Transverse colon (tissue), 4 donors: ENCODE measurements at regions not wholly inside any gene's neighbourhood (a gene's known extent, or its start where the extent isn't known, plus 50 kb on each side); places are given as distances from the start of the nearest gene placed in this dataset.

Experiments used
- CTCF ChIP-seq, 5 experiments: fragments of 200-600 bp in 3 of 5; fragments of 450-650 bp in 2 of 5; sonication (generic) in 3 of 5; IDR thresholded peaks; 1 replicate in 2 of 5; 2 replicates in 3 of 5; pipeline ENCODE4 v1.5.1; 2016 to 2017; ENCODE audit warnings: antibody characterized with exemption in 5 of 5, inconsistent platforms in 3 of 5, mild to moderate bottlenecking in 2 of 5, moderate library complexity in 1 of 5
- POLR2AphosphoS5 ChIP-seq, 3 donors: sonication (generic); formaldehyde crosslinking; IDR thresholded peaks; one replicate each; pipeline ENCODE4 v1.6.1; 2016; ENCODE audit warnings: antibody characterized with exemption in 3 of 3

DNA sequence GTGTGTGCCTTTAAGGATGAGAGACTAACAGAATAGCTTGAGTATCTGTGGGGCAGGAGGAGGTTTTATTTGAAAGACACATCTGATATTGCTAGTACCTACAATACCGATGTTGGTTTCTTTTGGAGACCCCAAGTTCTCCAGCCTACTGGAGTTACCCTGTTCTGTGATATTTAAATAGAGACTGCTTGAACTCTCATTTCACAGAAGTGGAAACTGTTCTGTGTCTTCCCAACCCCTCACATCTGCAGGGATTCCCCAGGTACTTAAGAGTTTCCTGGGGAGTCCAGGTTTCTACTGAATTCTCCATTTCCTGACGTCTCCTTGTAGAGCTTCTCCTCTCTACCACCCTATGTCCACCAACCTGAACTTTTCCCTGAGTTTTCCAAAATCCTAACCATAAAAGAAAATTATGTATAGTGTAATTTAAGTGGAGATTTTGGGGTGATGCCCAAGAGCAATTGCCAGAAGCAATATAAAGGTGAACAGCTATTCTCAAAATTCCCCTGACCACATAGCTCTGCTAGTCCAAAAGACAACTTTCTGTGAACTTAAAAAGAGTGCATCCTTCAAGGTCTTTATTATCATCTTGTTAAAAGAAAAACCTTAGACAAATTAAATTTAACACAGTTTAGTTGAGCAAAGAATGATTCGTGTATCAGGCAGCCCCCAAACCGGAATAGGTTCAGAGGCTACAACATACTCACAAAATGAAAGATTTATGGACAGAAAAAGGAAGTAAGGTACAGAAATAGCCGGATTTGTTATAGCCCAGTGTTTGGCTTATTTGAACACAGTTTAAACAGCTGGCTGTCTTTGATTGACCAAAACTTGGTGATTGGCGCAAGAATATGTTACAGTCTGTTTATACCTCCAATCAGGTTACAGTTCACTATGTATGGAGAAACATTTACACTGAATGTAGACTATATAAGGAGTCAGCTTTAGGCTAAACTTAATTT, 373.4 kb downstream of the NUAK1 start:
- TF ChIP-seq CTCF (IDR thresholded peaks at IDR 0.05) (no peak), POLR2AphosphoS5 (IDR thresholded peaks at IDR 0.05) (no peak)
